SU-DHL-6 (cell line): ENCODE measurements at regions not wholly inside any gene's neighbourhood (a gene's known extent, or its start where the extent isn't known, plus 50 kb on each side); places are given as distances from the start of the nearest gene placed in this dataset.

ENCODE experiments used
- EZH2phosphoT487 ChIP-seq: fragments of 200-600 bp; sonication (generic), shearing (Covaris generic); conservative IDR thresholded peaks from 2 replicates; pipeline ENCODE4 v1.6.1; 2018; ENCODE audit warnings: mild to moderate bottlenecking, antibody characterized with exemption, low read length, moderate library complexity, mixed read lengths
- TF ChIP-seq, protein P1 (sequence below): fragments of 200-600 bp; sonication (generic); IDR thresholded peaks from one replicate; pipeline ENCODE4 v1.5.1; 2017; ENCODE audit warnings: antibody characterized with exemption, mild to moderate bottlenecking, low read length, moderate library complexity; ENCODE audit not compliant: insufficient read depth, poor library complexity, severe bottlenecking

- TF ChIP-seq, protein P1, sequence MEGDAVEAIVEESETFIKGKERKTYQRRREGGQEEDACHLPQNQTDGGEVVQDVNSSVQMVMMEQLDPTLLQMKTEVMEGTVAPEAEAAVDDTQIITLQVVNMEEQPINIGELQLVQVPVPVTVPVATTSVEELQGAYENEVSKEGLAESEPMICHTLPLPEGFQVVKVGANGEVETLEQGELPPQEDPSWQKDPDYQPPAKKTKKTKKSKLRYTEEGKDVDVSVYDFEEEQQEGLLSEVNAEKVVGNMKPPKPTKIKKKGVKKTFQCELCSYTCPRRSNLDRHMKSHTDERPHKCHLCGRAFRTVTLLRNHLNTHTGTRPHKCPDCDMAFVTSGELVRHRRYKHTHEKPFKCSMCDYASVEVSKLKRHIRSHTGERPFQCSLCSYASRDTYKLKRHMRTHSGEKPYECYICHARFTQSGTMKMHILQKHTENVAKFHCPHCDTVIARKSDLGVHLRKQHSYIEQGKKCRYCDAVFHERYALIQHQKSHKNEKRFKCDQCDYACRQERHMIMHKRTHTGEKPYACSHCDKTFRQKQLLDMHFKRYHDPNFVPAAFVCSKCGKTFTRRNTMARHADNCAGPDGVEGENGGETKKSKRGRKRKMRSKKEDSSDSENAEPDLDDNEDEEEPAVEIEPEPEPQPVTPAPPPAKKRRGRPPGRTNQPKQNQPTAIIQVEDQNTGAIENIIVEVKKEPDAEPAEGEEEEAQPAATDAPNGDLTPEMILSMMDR, result no peak
- TF ChIP-seq EZH2phosphoT487, result no peak
Observed at GRCh38 chr6:74319292-74319691, 623.3 kb downstream of the CD109 start.
